Activated CD8-positive, alpha-beta memory T cell treated with anti-CD3 and anti-CD28 coated beads for 36 hours (primary cell): ENCODE measurements at regions not wholly inside any gene's neighbourhood (a gene's known extent, or its start where the extent isn't known, plus 50 kb on each side); places are given as distances from the start of the nearest gene placed in this dataset.

Experiments used
- CTCF ChIA-PET: fragments of 350-600 bp; sonication (Branson Sonifier 250); formaldehyde crosslinking; loops from one replicate; lab custom pipeline; 2021; ENCODE audit warnings: antibody characterized with exemption; lab: Charles Lee
- POLR2A ChIA-PET: fragments of 350-600 bp; sonication (Branson Sonifier 250); formaldehyde crosslinking; loops from one replicate; lab custom pipeline; 2021; ENCODE audit warnings: antibody characterized with exemption; lab: Charles Lee

DNA sequence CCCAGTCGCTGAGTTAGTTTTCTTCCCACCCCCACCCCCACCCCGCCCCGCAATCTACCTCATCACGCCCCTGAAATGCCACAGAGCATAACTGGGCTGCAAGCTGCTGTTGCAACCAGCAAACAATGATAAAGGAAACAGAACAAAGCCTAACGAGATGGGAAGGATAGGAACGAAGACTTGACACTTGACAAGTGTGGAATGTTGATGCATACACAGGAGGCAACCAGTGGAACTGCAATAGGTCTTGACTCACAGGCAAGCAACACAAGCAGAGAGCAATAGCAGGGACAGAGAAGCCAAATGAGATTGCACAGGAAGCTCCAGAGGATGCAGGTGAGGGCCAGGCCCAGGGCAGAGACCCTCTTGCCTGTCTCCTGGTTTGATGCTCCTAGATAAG is 225.9 kb downstream of the IGSF11 start:
- ChIA-PET CTCF (no interaction called here), POLR2A (interaction anchor here (0.6 kb wide), 1 partner anchor 491 kb away, joined by 7 read pairs; no protein-coding TSS in a partner anchor)

DNA sequence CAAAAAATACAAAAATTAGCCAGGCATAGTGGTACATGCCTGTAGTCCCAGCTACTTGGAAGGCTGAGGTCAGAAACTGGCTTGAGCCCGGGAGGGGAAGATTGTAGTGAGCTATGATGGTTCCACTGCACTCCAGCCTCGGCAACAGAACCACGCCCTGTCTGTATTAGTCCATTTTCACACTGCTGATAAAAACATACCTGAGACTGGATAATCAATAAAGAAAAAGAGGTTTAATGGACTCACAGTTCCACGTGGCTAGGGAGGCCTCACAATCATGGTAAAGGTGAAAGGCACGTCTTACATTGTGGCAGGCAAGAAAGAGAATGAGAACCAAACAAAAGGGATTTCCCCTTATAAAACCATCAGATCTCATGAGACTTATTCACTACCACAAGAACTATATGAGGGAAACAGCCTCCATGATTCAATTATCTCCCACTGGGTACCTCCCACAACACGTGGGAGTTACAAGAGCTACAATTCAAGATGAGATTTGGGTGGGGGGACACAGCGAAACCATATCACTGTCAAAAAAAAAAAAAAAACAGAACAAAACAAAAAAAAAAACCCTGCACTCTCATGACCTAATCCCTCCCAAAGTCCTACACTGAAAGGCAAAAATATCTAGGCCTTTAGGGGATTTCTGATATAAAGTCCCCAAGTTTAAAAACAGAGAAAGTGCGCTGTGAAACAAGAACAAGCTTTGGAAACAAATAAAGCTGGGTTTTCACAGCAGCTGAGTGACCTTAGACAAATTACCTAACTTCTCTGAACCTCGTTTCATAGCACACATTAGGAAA is 224.7 kb downstream of the IGSF11 start:
- POLR2A ChIA-PET, result no interaction called here
- CTCF ChIA-PET, result no interaction called here

- POLR2A ChIA-PET, result no interaction called here
- CTCF ChIA-PET, result no interaction called here
Measured at GRCh38 chr3:118810499-118811035, 224.1 kb downstream of the IGSF11 start.

DNA sequence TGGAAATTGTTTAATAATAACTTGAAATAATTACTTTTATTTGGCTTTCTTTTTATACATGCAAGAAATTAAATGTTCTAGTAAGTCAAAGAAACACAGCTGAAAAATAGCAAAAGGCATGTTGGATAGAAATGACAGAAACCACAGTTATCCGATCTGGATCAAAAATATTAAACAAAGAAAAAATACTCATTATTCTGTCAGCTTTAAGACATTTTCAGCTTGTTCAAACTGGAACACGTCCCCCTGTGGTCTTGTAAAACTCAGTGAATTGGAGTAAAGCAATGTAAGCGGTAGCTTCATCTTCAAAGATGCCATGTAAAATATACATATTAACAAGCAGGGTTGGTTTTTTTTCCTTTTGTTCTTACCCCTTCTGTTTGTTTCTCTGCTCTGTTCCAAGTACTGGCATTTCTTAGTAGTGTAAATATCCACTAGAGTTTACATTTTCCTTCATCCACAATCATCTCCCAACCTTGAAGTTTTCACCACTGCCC is 223.4 kb downstream of the IGSF11 start:
- CTCF ChIA-PET, result no interaction called here

DNA sequence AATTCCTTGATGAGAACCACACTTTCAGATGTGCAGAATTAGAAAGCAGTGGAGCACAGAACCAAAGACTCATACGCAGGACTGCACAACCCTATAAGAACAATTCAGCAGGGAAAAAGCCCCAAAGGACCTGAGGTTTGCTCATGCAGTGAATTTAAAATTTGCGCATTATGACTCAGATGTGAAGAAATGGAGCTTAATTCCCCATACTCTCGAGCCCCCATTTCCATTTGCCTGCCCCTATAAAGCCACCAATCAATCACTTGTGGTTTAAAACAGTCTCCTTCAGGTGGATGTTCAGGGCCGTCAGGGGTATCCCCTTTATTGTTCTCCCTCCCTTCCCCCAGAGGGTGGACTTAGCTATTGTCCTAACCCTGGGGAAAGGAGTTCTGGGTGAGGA is 221.2 kb downstream of the IGSF11 start:
- CTCF ChIA-PET, result no interaction called here
- POLR2A ChIA-PET, result no interaction called here

More for the DNA sequence above, 223.4 kb downstream of the IGSF11 start:
- POLR2A ChIA-PET, result no interaction called here

DNA sequence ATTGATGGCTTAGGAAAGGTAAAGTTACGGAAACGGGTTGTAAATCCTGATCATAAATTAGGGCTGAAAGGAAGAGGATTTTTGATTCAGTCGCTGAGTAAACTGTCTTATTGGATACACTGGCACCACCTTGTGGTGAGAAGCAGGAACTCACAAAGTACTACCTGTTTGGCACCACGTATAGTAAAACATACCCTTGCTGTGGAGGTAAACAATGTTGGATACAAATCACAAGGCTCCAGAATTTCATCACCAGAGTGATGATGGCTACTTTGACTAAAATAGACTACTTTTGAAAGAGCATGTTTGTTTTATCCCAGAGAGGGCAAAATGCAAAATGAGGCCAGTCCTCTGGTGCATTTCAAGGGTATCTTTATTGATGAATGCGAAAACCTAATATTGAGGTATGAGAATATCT is 216.9 kb downstream of the IGSF11 start:
- ChIA-PET CTCF (no interaction called here), POLR2A (no interaction called here)

GRCh38 chr3:118818386-118818785 is 216.3 kb downstream of the IGSF11 start:
- ChIA-PET POLR2A (no interaction called here), CTCF (interaction anchor here (0.7 kb wide), 1 partner anchor 17 kb away, joined by 3 read pairs; no protein-coding TSS in a partner anchor)

- POLR2A ChIA-PET, result no interaction called here
- CTCF ChIA-PET, result no interaction called here
Measured at GRCh38 chr3:118823626-118824025, 211.0 kb downstream of the IGSF11 start.

DNA sequence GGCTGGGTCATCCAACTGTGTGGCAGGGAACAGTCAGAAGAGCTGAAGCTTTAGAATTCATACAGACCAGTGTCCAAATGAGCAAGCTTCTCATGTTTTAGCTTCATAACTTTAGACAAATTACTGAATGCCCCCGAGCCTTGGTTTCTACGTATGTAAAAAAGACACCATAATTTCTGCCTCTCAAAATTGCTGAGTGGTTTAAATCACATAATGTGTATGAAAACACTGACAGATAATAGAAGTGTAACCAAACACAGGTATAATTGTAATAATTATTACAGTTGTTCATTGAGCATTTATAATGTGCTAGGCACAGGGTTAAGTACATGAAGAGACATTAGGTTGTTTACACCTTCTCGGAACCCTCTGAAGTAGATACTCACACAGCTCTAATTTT is 207.2 kb downstream of the IGSF11 start:
- ChIA-PET CTCF (no interaction called here), POLR2A (no interaction called here)

DNA sequence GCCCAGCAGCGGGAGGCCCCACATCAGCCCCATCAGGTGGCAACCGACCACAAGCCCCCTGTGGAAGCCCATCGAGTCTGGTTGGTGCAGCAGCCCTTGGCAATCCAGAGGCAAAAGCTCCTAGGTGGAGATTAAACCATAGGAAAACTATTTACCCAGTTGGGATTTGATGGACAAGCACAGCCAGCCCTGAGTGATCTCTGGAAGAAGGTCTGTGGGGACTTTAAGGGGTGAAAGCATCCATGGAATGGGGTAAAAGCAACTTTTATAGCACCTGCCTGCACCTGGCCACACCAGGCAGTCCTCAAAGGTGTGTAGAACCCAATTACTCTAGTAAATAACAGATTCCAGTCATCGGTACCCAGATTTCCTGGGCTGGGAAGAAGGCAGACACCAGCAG is 206.3 kb downstream of the IGSF11 start:
- CTCF ChIA-PET, result no interaction called here

GRCh38 chr3:118833075-118833474 is 201.6 kb downstream of the IGSF11 start:
- CTCF ChIA-PET, result no interaction called here
- POLR2A ChIA-PET, result no interaction called here

More for the DNA sequence above, 206.3 kb downstream of the IGSF11 start:
- POLR2A ChIA-PET, result no interaction called here

DNA sequence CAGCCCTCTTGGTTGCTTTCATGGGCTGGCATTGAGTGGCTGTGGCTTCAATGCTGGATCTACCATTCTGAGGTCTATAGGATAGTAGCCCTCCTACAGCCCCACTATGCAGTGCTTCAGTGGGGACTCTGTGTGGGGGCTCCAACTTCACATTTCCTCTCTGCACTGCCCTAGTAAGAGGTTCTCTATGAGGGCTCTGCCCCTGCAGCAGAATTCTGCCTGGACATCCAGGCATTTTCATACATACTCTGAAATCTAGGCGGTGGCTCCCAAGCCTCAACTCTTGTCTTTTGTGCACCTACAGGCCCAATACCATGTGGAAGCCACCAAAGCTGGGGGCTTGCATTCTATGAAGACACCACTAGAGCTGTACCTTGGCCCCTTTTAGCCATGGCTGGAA is 195.8 kb downstream of the IGSF11 start:
- POLR2A ChIA-PET, result no interaction called here
- CTCF ChIA-PET, result no interaction called here

- POLR2A ChIA-PET, result no interaction called here
- CTCF ChIA-PET, result no interaction called here
Measured at GRCh38 chr3:118842147-118842863, 192.3 kb downstream of the IGSF11 start.

DNA sequence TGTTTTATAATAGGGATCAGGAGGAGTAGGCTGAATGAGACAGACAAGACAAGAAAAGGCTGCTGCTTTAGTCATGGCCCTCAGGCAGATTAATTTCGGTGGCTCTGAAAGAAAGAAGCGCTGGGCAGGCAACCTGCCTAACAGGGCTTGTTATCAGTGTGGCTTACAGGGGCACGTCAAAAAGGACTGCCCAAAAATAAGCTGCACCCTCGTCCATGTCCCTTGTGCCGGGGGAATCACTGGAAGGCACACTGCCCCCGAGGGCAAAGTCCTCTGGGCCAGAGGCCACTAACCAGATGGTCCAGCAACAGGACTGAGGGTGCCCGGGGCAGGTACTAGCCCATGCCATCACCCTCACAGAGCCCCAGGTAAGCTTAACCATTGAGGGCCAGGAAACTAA is 188.5 kb downstream of the IGSF11 start:
- ChIA-PET POLR2A (no interaction called here), CTCF (no interaction called here)
